ENCODE measurements at regions not wholly inside any gene's neighbourhood (a gene's known extent, or its start where the extent isn't known, plus 50 kb on each side); places are given as distances from the start of the nearest gene placed in this dataset.

DNA sequence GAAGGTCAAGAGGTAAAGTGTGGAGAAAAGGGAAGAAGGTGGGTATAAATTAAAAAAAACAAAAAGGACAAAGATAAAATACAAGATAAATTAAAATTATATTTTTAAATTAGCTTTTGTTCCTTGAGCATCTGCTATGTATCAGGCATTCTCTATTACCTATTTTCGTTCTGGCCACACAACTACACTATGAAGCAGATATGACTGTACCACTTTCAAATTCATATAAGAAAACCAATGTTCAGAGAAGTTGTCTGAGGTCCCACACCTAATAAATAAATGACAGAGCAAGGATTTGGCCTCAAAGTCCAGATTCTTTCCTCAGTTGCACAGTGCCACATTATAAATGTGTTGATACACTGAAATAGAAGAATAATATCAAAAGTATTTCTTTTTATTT lies 103.8 kb upstream of the PCDH15 start:
- DNase-seq (ENCODE audit: low read depth), result no peak
- TF ChIP-seq, protein P1, sequence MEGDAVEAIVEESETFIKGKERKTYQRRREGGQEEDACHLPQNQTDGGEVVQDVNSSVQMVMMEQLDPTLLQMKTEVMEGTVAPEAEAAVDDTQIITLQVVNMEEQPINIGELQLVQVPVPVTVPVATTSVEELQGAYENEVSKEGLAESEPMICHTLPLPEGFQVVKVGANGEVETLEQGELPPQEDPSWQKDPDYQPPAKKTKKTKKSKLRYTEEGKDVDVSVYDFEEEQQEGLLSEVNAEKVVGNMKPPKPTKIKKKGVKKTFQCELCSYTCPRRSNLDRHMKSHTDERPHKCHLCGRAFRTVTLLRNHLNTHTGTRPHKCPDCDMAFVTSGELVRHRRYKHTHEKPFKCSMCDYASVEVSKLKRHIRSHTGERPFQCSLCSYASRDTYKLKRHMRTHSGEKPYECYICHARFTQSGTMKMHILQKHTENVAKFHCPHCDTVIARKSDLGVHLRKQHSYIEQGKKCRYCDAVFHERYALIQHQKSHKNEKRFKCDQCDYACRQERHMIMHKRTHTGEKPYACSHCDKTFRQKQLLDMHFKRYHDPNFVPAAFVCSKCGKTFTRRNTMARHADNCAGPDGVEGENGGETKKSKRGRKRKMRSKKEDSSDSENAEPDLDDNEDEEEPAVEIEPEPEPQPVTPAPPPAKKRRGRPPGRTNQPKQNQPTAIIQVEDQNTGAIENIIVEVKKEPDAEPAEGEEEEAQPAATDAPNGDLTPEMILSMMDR (conservative IDR thresholded peaks at IDR 0.05; ENCODE audit: low read depth, low read length), result no peak

DNA sequence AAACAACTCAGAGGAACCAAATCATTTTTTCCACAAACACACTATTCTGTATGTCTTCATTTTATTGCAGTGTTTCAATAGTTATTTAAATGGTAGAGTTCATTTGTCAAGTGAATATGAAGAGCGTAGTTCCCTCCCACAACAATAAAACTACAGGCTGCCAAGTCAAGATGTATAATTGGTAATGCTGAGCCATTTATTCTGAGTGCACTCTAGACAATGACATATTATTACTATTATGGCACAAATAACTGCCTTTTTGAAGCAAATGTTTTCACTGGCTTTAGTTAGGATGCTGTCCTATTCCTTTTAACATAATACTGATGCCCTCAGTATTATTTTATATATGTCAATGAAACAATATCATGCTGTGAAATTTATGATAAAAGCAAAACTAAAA lies 102.7 kb upstream of the PCDH15 start:
- no peak overlapping the region for H3K4me3 ChIP-seq (ENCODE audit: low read depth, low read length)
- DNase-seq (ENCODE audit: low read depth), result no peak
- TF ChIP-seq, protein P1 (conservative IDR thresholded peaks at IDR 0.05; ENCODE audit: low read depth, low read length), result no peak

More for the DNA sequence above, 103.8 kb upstream of the PCDH15 start:
- H3K4me3 ChIP-seq (ENCODE audit: low read depth, low read length), result no peak overlapping the region

DNA sequence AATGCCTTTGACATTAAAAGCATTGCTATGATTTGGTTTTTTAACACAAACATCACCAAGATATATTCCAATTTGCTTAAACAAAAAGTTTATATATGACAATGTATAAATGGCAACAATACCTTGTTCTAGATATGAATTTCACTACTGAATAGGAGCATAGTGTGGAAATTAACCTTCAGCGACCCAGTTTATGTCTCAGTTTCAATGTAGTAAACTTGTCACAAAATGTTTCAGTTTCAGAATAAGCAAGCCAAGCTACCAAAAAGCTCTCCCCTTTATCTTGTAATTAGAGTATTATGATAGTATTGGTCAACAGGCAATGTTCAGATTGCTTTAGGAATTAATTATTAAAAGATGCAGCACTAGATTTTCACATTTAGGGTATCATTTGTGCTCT lies 99.6 kb upstream of the PCDH15 start:
- no peak overlapping the region for H3K4me3 ChIP-seq (ENCODE audit: low read depth, low read length)
- TF ChIP-seq, protein P1 (conservative IDR thresholded peaks at IDR 0.05; ENCODE audit: low read depth, low read length), result no peak
- DNase-seq (ENCODE audit: low read depth), result no peak

DNA sequence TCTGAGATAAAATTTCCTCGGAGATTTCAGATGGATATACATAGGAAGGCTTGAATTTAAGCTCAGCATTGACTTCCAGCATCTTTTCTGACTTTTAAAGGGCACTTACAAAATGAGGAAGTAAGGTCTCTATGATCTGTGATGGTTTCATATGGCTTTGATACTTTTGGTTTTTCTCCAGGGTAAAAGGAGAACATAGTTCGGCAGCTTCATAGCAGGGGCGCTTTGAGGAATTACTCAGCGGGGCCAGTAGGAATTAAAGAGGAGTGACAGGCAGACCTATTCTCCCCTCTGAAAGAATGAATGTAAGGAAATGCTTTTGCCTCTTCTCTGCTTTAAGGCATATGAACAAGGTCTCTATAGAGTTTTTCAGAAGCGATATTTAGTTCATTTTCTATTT lies 80.0 kb upstream of the PCDH15 start:
- TF ChIP-seq, protein P1 (conservative IDR thresholded peaks at IDR 0.05; ENCODE audit: low read depth, low read length), result no peak
- no peak overlapping the region for H3K4me3 ChIP-seq (ENCODE audit: low read depth, low read length)
- DNase-seq (ENCODE audit: low read depth), result no peak

DNA sequence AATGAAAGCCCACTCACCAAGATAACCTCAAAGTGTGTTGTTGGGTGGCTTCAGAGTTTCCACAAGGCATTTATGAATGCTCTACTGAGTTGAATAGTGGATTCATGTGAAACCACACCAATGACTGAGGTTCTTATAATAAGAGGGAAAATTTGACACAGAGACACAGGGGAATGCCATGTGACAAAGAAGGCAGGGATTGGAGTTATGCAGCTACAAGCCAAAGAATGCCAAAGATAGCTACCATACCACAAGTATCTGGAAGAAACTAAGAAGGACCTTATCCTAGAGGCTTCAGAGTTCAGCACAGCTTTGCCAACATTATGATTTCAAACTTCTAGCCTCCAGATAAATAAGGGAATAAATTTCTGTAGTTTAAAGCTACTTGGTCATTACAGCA lies 68.0 kb upstream of the PCDH15 start:
- peak; percentile 4 for DNase-seq (ENCODE audit: low read depth)
- H3K4me3 ChIP-seq (ENCODE audit: low read depth, low read length), result no peak overlapping the region
- TF ChIP-seq, protein P1 (conservative IDR thresholded peaks at IDR 0.05; ENCODE audit: low read depth, low read length), result no peak

DNA sequence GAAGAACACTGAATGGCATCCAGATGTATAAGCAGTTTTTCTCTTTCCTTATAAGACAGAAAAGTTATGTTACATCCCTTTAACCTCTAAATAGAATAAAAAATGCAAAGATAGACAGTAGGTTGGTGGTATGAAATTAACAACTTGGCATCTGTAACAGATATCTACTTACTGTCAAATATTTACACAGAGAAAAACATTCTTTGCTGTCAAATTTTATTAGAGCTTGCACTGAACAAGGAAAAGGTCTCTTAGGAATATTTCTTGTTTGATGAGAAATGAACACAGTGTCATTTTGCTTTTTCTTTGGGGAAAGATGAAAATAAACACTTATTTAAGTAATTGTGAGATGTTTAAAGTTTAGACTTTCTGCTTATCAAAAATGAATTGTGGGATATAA lies 65.6 kb upstream of the PCDH15 start:
- no peak for DNase-seq (ENCODE audit: low read depth)
- H3K4me3 ChIP-seq (ENCODE audit: low read depth, low read length), result no peak overlapping the region
- TF ChIP-seq, protein P1 (conservative IDR thresholded peaks at IDR 0.05; ENCODE audit: low read depth, low read length), result no peak

DNA sequence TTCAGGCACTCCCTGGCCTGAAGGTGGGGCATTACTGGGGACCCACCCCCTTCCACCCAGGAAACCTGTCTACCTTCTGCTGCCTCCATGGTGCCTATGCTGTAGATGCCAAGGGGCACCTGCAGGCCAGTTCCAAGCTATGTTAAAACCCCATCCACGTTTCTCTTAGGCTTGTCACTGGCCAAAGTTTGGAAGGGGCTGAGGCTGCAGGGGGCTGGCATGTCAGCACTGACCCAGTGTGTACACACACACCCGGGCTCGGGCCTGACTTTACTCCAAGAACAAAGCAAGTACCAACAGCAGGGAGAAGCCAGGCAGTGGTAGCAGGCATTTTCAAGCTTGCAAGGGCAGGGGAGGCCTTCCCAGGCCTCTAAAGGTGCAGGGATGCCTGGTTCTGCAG lies 53.8 kb upstream of the PCDH15 start:
- TF ChIP-seq, protein P1 (conservative IDR thresholded peaks at IDR 0.05; ENCODE audit: low read depth, low read length), result no peak
- DNase-seq (ENCODE audit: low read depth), result no peak
- H3K4me3 ChIP-seq (ENCODE audit: low read depth, low read length), result no peak overlapping the region

Data from choroid plexus epithelial cell (primary cell).